ENCODE measurements at regions not wholly inside any gene's neighbourhood (a gene's known extent, or its start where the extent isn't known, plus 50 kb on each side); places are given as distances from the start of the nearest gene placed in this dataset.

- Mint-ChIP-seq H3K27ac (ENCODE audit: unreplicated experiment) (no peak overlapping the region), H3K9me3 (ENCODE audit: unreplicated experiment) (no peaks in the 10 kb centered on the region), H3K36me3 (ENCODE audit: unreplicated experiment) (no peaks in the 10 kb centered on the region), H3K27me3 (ENCODE audit: unreplicated experiment) (no peaks in the 10 kb centered on the region), H3K4me1 (ENCODE audit: unreplicated experiment) (peaks cover 7% of the 10 kb centered on the region), H3K4me3 (ENCODE audit: unreplicated experiment) (no peak overlapping the region)
- DNase-seq (ENCODE audit: extremely low spot score, unreplicated experiment), result no peak
- no peak for TF ChIP-seq CTCF (IDR thresholded peaks at IDR 0.05)
Observed at GRCh38 chr14:58969951-58970751, 218.3 kb upstream of the DAAM1 start.

DNA sequence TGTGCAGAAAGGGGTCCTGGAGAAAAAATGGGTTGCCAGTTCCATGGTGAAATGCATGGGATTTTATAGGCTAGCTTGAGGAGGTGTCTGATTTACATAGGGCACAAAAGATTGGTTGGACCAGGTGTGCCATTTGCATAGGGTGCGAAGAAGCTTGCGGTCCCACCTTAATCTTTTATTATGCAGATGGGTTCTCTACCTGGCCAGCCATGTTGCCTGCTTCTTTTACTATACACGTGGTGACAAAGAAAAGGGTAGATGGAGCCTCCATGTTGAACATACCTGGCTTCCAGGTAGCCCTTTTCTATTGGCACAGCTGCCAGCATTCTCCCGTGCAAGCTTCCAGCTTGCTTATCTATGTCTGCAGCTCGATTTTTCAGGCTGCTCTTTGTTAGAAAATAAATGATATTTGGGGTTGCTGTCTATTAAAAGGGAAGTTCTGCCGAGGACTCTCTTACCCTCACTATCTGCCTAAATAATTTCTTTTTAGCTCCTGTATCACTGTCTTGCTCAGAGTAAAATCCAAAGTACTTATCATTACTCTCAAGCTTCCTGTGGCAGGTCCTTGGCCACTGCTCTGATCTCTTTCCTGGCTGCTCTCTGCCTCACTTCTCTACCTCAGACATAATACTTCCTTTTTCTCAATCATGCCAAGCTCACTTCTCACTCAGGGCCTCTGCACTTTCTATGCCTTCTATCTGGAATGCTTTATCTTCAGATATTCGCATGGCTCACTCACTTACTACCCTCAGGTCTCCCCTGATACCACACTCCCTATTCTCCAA is 216.0 kb upstream of the DAAM1 start:
- DNase-seq (ENCODE audit: extremely low spot score, unreplicated experiment), result no peak
- Mint-ChIP-seq H3K4me1 (ENCODE audit: unreplicated experiment) (peaks cover 11% of the 10 kb centered on the region), H3K36me3 (ENCODE audit: unreplicated experiment) (no peaks in the 10 kb centered on the region), H3K4me3 (ENCODE audit: unreplicated experiment) (no peak overlapping the region), H3K27ac (ENCODE audit: unreplicated experiment) (no peak overlapping the region), H3K9me3 (ENCODE audit: unreplicated experiment) (no peaks in the 10 kb centered on the region), H3K27me3 (ENCODE audit: unreplicated experiment) (no peaks in the 10 kb centered on the region)
- no peak for TF ChIP-seq CTCF (IDR thresholded peaks at IDR 0.05)

- no peak for DNase-seq (ENCODE audit: extremely low spot score, unreplicated experiment)
- Mint-ChIP-seq H3K36me3 (ENCODE audit: unreplicated experiment) (no peaks in the 10 kb centered on the region), H3K4me3 (ENCODE audit: unreplicated experiment) (no peak overlapping the region), H3K27ac (ENCODE audit: unreplicated experiment) (no peak overlapping the region), H3K9me3 (ENCODE audit: unreplicated experiment) (no peaks in the 10 kb centered on the region), H3K27me3 (ENCODE audit: unreplicated experiment) (no peaks in the 10 kb centered on the region), H3K4me1 (ENCODE audit: unreplicated experiment) (peaks cover 28% of the 10 kb centered on the region)
- TF ChIP-seq CTCF (IDR thresholded peaks at IDR 0.05), result no peak
Observed at GRCh38 chr14:58977366-58977765, 211.1 kb upstream of the DAAM1 start.

DNA sequence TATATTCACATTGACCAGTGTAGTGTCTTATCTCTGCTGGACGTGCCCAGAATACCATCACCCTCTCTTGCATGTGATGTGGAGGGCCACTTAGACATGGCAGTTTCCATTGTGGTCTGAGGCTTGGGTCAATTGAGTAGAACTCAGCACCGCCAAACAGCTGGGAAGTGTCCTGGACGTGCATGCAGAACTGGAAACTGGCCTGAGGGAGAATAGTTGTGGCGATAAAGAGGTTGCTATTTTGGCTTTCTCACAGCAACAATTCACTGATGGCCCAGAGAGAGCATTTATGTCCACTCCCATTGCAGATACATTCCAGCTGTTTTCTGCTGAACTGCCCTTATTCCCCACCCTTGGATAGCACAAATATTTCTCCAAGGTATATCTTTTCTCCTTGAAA is 210.1 kb upstream of the DAAM1 start:
- Mint-ChIP-seq H3K27me3 (ENCODE audit: unreplicated experiment) (no peaks in the 10 kb centered on the region), H3K9me3 (ENCODE audit: unreplicated experiment) (no peaks in the 10 kb centered on the region), H3K27ac (ENCODE audit: unreplicated experiment) (peak overlapping the region; percentile 63), H3K36me3 (ENCODE audit: unreplicated experiment) (no peaks in the 10 kb centered on the region), H3K4me1 (ENCODE audit: unreplicated experiment) (peaks cover 28% of the 10 kb centered on the region), H3K4me3 (ENCODE audit: unreplicated experiment) (no peak overlapping the region)
- DNase-seq (ENCODE audit: extremely low spot score, unreplicated experiment), result no peak
- TF ChIP-seq CTCF (IDR thresholded peaks at IDR 0.05), result no peak

DNA sequence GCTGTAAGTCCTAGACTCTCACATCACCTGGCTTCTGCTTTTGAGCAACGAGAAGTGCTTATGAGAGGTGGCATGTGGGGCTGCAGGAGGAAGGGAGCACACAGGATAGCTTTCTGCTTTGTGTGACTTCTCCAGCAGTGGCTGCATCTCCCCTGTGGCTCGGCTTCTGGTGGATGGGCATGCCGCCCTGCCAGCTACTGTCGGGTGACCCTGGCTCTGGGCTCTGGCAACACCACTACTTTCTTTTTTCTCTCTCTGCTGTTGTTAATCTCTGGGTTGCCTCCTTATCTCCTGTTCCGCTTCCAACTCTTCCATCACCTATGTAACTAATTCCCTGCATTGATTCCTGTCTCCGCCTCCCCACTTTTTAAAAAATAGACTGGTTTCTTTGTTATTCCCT is 209.1 kb upstream of the DAAM1 start:
- Mint-ChIP-seq H3K9me3 (ENCODE audit: unreplicated experiment) (no peaks in the 10 kb centered on the region), H3K27me3 (ENCODE audit: unreplicated experiment) (no peaks in the 10 kb centered on the region), H3K4me3 (ENCODE audit: unreplicated experiment) (no peak overlapping the region), H3K27ac (ENCODE audit: unreplicated experiment) (no peak overlapping the region), H3K36me3 (ENCODE audit: unreplicated experiment) (no peaks in the 10 kb centered on the region), H3K4me1 (ENCODE audit: unreplicated experiment) (peaks cover 28% of the 10 kb centered on the region)
- no peak for TF ChIP-seq CTCF (IDR thresholded peaks at IDR 0.05)
- no peak for DNase-seq (ENCODE audit: extremely low spot score, unreplicated experiment)

Measured in osteocyte (in vitro differentiated cells).